GM10266 (cell line): ENCODE measurements at regions not wholly inside any gene's neighbourhood (a gene's known extent, or its start where the extent isn't known, plus 50 kb on each side); places are given as distances from the start of the nearest gene placed in this dataset.

Source experiments
- DNase-seq: peaks from one replicate; pipeline ENCODE4 v3.0.0; 2012; ENCODE audit errors: extremely low spot score
- CTCF ChIP-seq: IDR thresholded peaks from 2 replicates; pipeline ENCODE4 v1.5.1; 2012; ENCODE audit warnings: mild to moderate bottlenecking, low read depth; ENCODE audit not compliant: control insufficient read depth, insufficient read depth; ENCODE audit errors: missing control alignments

- no peak for DNase-seq
- TF ChIP-seq CTCF: no peak
Observed at GRCh38 chr11:133753150-133753549, 92.2 kb downstream of the SPATA19 start.

GRCh38 chr11:133749841-133750240, 95.5 kb downstream of the SPATA19 start:
- no peak for TF ChIP-seq CTCF
- DNase-seq: no peak

- TF ChIP-seq CTCF: no peak
- DNase-seq: no peak
Observed at GRCh38 chr11:133747409-133747808, 97.9 kb downstream of the SPATA19 start.

- TF ChIP-seq CTCF: no peak
- no peak for DNase-seq
Observed at GRCh38 chr11:133746663-133747306, 98.5 kb downstream of the SPATA19 start.

- no peak for TF ChIP-seq CTCF
- no peak for DNase-seq
Observed at GRCh38 chr11:133745791-133746190, 99.5 kb downstream of the SPATA19 start.

GRCh38 chr11:133742353-133742752, 103.0 kb downstream of the SPATA19 start:
- no peak for TF ChIP-seq CTCF
- no peak for DNase-seq

GRCh38 chr11:133740963-133741362, 104.3 kb downstream of the SPATA19 start:
- DNase-seq: no peak
- no peak for TF ChIP-seq CTCF
